HL-60/S4 (cell line): ENCODE measurements at regions not wholly inside any gene's neighbourhood (a gene's known extent, or its start where the extent isn't known, plus 50 kb on each side); places are given as distances from the start of the nearest gene placed in this dataset.

Experiments
- in situ Hi-C: fragments of 300-500 bp; cut with MboI; formaldehyde crosslinking; loops from 2 replicates; pipeline ENCODE4 v1.14.3; 2022; ENCODE audit warnings: low sequenced_read_pairs

DNA sequence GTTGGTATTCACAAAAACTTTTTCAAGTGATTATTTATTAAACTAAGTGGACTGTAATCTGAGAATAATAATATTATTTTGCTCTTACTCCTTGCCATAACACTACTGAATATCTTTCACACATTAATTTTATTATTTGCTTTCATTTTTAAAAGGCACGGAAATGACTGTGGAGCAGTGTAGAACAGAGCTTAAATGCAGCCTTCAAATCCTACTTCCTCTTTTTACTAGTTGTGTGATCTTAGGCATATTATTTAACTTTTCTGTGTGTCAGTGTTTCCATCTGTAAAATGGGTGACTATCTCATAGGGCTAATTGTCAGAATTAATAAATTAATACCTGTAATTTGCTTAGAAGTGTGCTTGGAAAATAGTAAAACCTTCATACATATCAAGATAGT, 55.5 kb upstream of the SLC8A1 start:
- in situ Hi-C loops, result no loop called here

GRCh38 chr2:40510304-40510703, 58.4 kb upstream of the SLC8A1 start:
- in situ Hi-C loops, result no loop called here

DNA sequence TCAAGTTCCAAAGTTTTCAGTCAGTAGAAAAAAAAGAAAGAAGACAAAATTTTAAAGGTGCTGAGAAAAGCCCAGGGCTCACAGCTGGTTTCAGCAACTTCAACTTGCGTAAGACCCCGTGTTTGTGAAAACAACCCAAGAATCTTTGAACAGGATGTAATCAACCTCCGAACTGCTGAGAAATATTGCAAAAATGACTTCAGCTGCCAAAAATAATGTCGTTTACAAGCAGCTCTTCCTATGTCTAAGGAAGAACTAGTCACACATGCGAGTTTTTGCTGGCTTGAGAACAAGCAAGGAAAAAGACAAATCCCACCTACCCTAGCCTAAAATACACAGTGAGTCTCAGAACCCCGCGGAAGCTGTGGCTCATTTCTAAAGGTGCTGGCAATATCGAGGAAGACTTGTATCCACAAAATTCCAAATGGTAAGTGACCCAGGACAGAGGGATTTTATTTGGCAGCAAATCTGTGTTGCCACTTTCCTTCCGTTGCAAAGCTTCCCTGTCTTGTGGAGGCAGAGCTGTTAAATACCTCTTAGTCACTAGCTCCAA, 59.8 kb upstream of the SLC8A1 start:
- in situ Hi-C loops, result no loop called here

DNA sequence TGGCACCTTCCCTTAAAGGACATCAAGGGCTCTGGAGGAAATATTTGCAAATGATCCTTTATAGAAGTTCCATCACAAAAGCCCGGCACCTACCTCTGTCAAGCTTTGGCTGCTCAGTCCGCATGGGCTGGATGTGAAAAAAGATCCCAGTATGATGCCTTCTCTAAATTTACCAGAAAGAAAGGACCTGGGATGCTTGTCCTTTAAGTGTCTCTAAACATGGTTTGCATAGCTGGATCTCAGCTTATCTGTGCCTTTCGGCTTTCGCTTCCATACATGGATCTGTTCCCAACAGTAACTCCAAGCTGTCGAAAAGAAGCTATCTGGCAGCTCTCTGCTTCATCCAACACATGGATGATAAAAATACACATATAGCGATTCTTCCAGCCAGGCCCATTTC, 60.4 kb upstream of the SLC8A1 start:
- in situ Hi-C loops, result no loop called here

DNA sequence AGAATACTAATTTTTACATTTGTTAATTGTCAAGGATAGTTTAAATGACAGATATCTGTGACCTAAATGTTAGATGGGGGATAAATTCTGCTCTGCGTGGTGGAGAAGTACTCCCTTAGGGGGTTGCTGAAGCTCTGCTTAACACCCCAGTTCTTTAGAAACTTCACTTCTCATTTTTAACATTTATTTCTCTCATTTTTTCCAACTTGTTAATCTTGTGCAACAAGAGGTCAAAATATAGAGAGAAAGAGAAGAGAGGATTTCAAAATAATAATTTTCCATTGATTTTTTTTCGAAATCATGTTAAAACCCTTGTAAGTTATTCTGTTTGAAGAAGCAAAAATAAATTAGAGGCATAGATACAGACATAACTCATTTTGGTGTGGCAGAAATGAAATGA, 61.3 kb upstream of the SLC8A1 start:
- in situ Hi-C loops, result no loop called here

GRCh38 chr2:40516604-40517003, 64.7 kb upstream of the SLC8A1 start:
- in situ Hi-C loops, result no loop called here

- in situ Hi-C loops, result no loop called here
Observed at GRCh38 chr2:40528564-40528963, 76.7 kb upstream of the SLC8A1 start.

GRCh38 chr2:40531359-40531758, 79.5 kb upstream of the SLC8A1 start:
- in situ Hi-C loops, result no loop called here

- in situ Hi-C loops, result no loop called here
Observed at GRCh38 chr2:40534528-40534927, 82.6 kb upstream of the SLC8A1 start.

- in situ Hi-C loops, result no loop called here
Observed at GRCh38 chr2:40535972-40536371, 84.1 kb upstream of the SLC8A1 start.

DNA sequence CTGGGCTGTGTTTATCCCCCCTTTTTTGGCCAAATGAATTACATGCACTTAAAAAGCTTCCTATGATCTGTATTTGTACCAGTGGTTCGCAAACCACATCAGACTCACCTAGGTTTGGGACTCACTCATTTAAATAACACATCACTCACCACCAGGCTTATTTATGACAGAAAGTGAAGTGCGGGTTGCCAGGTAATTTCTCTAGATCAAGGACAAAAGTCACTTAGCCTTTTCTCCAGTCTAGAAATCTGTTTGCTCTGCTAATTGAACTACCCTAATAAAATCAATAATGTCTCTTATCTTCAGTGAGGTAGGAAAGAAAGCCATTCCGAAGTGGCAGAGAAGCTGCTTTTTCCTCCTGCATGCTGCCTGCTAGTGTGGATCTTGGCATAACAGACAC, 88.1 kb upstream of the SLC8A1 start:
- in situ Hi-C loops, result no loop called here

DNA sequence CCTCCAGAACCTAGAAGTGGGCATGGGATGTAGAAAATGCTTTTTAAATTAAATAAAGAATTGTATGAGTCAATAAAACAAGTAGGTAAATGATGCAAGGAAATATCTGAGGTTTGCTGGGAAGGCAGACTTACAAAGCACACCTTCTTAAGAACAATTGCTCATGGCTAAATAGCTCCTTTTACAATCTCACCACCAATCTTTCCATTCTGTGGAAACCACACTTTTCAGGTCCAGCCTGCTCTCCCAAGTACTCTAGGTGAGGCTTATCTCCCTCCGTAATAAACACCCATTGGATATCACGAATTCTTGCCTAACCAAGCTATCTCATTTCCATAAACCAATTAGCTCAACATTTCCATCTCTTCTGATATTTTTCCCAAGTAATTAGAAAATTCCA, 91.5 kb upstream of the SLC8A1 start:
- in situ Hi-C loops, result no loop called here

GRCh38 chr2:40544072-40544471, 92.2 kb upstream of the SLC8A1 start:
- in situ Hi-C loops, result no loop called here

DNA sequence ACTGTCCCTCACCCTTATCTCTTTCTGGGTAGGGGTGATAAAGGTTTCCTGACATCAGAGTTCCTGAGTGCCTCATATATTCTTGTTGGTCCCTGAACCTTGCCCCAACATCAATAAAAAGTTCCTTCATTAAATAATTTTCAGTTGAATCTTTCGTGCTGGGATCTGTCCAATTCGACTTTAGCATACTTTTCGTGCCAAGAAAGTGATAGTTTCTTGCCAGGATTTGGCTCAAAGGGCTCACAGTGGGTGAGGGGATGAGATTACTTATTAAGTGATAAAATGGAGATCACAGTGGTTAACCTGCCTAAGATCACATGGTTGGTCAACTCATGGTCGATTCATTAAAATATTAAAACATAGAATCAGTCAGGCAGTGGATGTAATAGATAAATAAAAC, 93.8 kb upstream of the SLC8A1 start:
- in situ Hi-C loops, result no loop called here

DNA sequence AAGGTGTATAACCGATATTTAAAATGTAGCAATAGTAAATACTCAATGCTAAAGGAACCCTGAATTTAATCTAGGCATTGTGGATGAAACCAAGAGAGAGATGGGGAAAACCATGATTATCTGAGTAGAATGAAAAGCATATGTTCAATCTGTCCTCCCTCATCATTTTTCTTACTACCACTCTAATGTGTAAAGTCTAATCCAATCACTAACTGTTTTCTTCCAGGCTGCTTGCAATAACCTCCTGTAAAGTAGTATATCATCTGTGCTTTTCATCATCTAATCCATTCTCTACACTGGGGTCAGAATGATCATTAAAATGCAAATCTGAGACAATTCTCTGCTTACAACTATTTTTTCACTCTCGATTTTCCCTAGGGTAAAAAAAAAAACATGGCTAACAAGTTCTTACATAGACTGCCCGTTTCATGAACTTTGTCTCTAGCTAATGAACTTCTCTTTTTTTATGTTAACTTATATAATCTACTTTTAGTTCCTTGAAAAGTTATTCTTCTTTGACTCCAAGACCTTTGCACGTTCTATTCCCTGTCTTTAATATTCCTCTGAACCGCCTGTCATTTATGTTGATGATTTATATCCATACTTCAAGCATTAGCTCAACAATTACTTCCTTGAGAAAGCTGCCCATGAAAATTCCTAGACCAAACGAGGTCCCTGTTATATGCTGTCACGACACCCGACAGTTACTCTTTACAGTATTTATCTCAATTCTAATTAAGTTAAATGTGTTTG, 94.7 kb upstream of the SLC8A1 start:
- in situ Hi-C loops, result no loop called here

DNA sequence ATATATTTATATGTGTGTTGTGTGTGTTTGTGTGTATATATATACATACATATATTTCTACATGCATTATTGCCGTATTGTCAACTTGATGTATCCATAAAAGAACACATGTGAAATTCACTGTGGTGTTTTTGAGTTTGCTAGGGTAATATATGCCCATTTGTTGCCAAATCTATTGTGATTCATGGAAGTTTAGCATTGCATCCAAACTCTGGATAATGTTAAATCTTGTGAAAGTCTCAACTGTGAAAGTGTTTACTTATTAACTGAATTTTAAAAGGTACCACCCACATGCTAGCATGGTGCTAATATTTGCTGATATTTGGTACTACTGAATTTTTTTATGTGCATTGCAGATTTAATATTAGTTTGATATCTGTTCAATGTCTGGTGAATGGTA, 96.6 kb upstream of the SLC8A1 start:
- in situ Hi-C loops, result no loop called here

DNA sequence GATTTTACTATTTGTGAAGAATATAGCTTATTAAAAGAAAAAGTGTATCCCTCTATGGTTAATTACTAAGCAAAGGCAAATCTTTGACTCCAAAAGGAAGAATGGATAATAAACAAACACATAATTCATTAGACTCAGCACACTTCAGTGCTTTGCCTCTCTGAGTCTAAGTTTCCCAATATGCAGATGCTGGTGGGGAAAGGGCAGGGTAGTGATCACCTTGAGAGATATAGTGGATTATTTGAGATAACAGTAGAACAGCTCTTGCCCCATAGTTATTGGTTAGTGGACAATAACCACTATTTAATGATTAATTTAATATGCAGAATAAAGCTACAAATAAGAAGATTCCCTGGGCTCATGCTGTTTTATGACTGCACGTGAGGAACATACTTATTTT, 98.2 kb upstream of the SLC8A1 start:
- in situ Hi-C loops, result loop anchor here (25.0 kb wide), 1 partner anchor 638 kb away; no protein-coding TSS in a partner anchor

DNA sequence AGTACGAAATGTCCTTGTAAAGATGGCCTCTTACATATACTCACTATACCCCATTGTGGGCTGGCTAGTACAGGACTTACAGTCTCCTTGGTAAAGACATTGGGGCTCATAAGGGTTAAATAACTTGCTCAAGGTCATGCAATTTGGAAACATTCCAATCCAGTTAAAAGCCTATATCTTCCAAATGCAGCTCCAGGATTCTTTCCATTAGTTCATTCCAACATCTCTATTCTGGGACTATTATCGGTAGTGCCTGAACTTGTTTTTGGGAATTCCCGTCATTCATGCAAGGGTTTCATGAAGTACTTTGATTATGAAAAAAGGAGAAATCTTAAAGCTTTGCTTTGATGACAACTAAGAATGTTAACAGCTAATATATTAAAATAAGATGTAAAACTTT, 99.2 kb upstream of the SLC8A1 start:
- in situ Hi-C loops, result loop anchor here (25.0 kb wide), 1 partner anchor 639 kb away; no protein-coding TSS in a partner anchor

GRCh38 chr2:40554665-40555294, 102.9 kb upstream of the SLC8A1 start:
- in situ Hi-C loops, result loop anchor here (25.0 kb wide), 1 partner anchor 642 kb away; no protein-coding TSS in a partner anchor

GRCh38 chr2:40556293-40556692, 104.4 kb upstream of the SLC8A1 start:
- in situ Hi-C loops, result loop anchor here (25.0 kb wide), 1 partner anchor 644 kb away; no protein-coding TSS in a partner anchor

DNA sequence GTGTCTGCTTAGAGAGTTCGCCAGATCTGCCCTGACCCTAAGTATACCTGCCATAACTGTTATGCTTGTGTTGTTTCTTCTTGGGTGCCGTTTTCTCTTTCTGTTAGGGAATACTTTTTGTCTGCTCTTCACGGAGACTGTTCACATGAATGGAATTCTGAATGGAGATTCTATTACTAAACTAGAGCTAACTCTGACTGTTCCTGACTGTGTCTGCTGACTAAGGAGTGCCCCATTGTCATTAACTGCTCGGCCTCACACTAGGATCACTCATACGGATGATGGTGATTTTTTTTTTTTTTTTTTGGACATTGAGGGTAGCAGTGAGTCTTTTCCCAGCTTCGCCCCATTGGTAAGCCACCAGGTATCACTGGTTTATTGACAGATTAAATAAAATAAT, 104.8 kb upstream of the SLC8A1 start:
- in situ Hi-C loops, result loop anchor here (25.0 kb wide), 1 partner anchor 644 kb away; no protein-coding TSS in a partner anchor

- in situ Hi-C loops, result loop anchor here (25.0 kb wide), 1 partner anchor 646 kb away; no protein-coding TSS in a partner anchor
Observed at GRCh38 chr2:40558761-40559160, 106.9 kb upstream of the SLC8A1 start.
